ENCODE measurements at regions not wholly inside any gene's neighbourhood (a gene's known extent, or its start where the extent isn't known, plus 50 kb on each side); places are given as distances from the start of the nearest gene placed in this dataset.
"Not testable (repeated sequence)": the region's sequence is repeated elsewhere in the genome, so short reads cannot be mapped to it uniquely, and the experiment has no call there.

DNA sequence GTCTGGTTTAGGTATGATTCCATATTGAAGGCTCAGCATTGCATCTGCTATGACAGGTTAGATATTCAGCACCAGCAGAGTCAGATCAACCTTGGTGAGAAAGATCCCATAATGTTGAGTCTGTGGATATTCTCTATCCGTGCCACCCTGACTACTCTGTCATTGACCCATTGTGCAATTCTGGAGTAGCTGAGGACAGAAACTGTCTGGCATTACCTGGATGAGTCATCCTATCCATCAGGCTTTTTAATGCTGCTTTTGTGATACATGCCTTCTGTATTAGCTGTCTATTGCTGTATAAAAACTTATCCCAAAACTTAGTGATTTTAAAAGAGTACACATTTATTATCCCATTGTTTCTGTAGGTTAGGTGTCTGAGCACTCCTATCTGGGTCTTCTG, 189.1 kb upstream of the FAT3 start:
- DNase-seq (ENCODE audit: low spot score) (peak; percentile 5), FAIRE-seq (no peak)

DNA sequence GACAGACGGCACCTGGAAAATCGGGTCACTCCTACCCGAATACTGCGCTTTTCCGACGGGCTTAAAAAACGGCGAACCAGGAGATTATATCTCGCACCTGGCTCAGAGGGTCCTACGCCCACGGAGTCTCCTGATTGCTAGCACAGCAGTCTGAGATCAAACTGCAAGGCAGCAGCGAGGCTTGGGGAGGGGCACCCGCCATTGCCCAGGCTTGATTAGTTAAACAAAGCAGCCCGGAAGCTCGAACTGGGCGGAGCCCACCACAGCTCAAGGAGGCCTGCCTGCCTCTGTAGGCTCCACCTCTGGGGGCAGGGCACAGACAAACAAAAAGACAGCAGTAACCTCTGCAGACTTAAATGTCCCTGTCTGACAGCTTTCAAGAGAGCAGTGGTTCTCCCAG, 197.5 kb upstream of the FAT3 start:
- not testable (repeated sequence) for DNase-seq (ENCODE audit: low spot score); FAIRE-seq

- DNase-seq (ENCODE audit: low spot score) (no peak), FAIRE-seq (no peak)
Observed at GRCh38 chr11:92026664-92027063, 198.0 kb upstream of the FAT3 start.

DNA sequence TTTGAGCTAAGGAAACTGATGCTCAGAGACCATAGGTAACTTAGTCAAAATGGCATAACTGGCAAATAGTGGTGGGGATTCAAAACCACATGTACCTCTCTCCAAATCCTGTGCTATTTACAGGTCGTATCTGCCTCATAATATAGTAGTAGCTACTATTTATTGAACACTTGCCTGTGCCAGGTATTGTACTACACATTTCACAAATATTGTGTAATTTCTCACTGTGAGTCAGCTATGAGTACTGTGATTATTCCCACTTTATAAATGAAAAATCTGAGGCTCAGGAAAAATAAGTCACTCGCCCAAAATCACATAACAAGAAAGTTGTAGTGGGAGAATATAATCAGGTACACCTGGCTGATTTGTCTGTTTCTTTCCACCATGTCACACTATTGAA, 199.8 kb upstream of the FAT3 start:
- DNase-seq (ENCODE audit: low spot score), result no peak
- FAIRE-seq, result no peak

DNA sequence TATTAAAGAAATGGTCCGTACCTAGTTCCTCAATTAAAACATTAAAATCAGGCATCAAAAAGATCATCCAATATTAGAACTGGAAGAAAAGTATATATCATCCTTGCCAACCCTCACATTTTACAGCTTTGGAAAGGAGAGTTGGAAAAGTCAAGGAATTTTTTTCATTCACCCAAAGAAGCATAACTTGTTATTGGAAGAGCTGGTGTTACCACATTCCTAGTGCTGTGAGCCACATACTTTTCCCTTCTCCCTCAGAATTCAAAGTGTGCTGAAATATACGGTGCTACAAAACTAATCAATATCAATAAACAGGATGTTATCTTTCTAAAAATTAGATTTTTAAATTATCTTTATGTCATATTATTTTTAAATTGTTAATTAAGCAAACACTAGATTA, 202.1 kb upstream of the FAT3 start:
- FAIRE-seq (no peak), DNase-seq (ENCODE audit: low spot score) (no peak)

GRCh38 chr11:92018332-92018731, 206.3 kb upstream of the FAT3 start:
- DNase-seq (ENCODE audit: low spot score), result no peak
- FAIRE-seq, result no peak

GRCh38 chr11:92008249-92008648, 216.4 kb upstream of the FAT3 start:
- FAIRE-seq (no peak), DNase-seq (ENCODE audit: low spot score) (no peak)

- no peak for DNase-seq (ENCODE audit: low spot score)
- no peak for FAIRE-seq
Observed at GRCh38 chr11:92002568-92002967, 222.1 kb upstream of the FAT3 start.

DNA sequence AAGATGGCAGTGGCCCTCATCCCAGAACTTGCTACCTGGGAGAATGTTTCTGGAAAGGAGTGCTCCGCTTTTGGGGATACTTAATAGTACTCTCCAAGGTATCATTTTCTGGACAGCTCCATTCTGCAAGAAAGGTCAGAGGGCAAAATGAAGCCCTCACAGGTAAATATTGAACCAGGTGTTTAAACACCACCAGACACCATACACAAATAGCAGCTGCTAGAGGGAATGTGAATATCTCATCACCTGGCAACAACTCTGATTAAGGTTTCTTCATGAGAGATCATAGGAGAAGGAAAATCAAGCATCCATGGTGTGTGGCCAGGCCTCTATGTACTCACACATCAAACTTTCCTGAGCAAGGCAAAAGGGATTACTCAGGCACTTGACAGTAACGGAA, 226.1 kb upstream of the FAT3 start:
- FAIRE-seq, result no peak
- DNase-seq (ENCODE audit: low spot score), result no peak

- DNase-seq (ENCODE audit: low spot score), result no peak
- FAIRE-seq, result no peak
Observed at GRCh38 chr11:91997226-91997625, 227.4 kb upstream of the FAT3 start.

- DNase-seq (ENCODE audit: low spot score), result no peak
- FAIRE-seq, result no peak
Observed at GRCh38 chr11:91996526-91996925, 228.1 kb upstream of the FAT3 start.

GRCh38 chr11:91988443-91988842, 236.2 kb upstream of the FAT3 start:
- FAIRE-seq; DNase-seq (ENCODE audit: low spot score): not testable (repeated sequence)

DNA sequence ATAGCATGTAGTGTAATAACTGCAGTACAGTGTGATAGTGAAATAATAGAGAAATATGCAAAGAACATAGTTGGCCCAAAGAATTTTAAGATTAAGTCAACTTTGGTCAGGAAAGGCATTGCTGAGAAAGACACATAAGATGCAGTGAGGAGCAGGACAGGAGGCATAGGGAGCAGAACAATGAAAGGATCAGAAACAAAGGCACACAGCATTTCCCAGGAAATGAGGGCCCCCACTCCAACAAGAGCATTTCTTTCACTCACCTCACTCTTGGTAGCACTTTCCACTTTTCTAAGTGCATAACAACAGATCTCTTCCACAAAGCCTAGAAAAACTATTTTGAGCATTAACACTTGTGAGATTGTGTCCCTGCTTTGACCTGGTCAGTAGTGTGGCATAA, 238.4 kb upstream of the FAT3 start:
- no peak for FAIRE-seq
- no peak for DNase-seq (ENCODE audit: low spot score)

DNA sequence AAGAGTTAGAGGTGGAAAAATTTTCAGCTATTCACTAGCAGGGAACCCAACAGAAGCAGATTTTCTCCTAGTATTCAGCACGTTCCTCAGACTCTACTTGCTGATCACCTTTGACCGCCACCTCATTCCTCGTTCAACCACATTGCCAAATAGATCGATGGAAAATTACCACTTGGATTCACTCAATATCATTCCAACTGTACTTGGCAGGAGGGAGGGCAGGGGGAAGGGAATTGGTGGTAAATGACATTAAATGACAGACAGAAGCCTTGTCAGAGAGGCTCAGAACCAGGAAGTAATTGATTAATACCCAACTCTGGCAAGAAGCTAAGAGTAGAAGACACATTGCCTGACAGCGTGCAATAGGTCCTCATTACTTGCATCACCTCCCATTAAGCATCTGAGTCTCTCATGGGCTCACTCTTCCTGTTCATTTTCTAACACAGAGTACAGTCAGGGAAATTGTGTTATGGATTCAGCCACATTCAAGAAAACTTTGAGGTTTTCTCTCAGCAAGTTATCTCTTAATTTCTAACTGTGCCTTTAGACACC, 240.5 kb upstream of the FAT3 start:
- FAIRE-seq, result no peak
- no peak for DNase-seq (ENCODE audit: low spot score)

DNA sequence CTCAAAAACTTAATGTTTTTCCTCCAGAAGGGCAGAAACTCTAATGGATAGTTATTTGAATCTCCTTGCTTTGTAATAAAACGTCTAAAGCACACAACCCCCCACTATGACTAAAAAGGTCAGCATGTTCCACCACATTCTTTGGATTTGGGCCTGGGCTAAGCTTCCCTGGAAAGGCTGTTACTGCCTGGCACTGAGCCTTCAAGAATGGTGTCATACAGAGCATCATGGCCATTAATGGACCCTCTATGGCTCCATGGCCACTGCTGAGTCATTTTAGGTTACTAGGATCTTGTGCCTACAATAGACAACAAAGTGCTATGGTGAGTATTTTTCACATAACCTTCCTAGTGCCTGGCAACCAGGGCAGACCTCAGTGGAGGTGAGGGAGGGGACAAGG, 242.6 kb upstream of the FAT3 start:
- DNase-seq (ENCODE audit: low spot score) (peak; percentile 77), FAIRE-seq (no peak)

GRCh38 chr11:91979775-91980174, 244.8 kb upstream of the FAT3 start:
- FAIRE-seq, result no peak
- no peak for DNase-seq (ENCODE audit: low spot score)

GRCh38 chr11:91978747-91979146, 245.9 kb upstream of the FAT3 start:
- FAIRE-seq (no peak), DNase-seq (ENCODE audit: low spot score) (no peak)

DNA sequence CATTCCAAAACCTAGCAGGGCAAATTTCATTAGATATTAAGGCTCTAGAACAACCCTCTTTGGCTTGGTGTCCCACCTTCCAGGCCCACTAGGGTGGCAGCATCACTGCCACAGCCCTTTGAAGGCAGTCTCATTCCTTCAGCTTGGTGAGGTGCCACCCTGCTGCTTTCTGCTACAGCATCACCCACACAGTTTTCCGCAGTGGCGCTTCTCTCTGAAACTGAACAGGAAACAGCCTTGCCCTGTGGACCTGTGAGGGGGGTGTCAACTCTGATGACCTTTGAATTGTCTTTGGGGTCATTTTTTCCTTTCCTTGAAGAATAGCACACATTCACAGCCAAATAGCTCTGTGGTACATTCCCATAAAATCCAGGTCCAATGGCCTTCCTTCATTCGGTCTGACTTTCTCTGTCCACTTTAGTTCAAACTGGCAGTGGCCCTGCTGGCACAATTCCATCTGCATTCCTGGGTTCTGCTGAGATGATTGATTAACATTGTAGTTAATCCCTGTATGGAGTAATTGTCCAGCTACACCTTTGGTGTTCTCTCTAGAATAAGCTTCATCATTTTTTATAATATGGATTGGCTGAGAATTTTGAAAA, 251.9 kb upstream of the FAT3 start:
- FAIRE-seq, result no peak
- no peak for DNase-seq (ENCODE audit: low spot score)

- DNase-seq (ENCODE audit: low spot score), result no peak
- FAIRE-seq, result no peak
Observed at GRCh38 chr11:91970624-91971023, 254.0 kb upstream of the FAT3 start.

DNA sequence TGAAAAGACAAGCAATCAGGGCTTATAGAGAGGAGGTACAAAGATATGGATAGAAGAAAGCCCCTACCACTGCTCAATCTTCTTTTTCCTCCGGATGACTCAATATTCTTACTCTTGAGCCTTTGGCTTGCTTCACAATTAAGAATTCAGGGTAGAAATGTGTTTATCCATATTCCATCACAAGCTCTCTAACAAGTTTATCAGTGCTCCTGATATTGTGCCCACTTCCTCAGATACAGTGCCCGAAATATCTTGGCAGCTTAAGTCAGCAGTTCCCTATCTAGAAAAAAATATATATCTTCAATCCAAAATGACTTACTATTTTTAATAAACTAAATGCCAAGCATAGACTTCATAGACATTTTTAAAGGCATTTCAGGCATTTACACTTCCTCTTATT, 255.1 kb upstream of the FAT3 start:
- no peak for FAIRE-seq
- DNase-seq (ENCODE audit: low spot score), result no peak

DNA sequence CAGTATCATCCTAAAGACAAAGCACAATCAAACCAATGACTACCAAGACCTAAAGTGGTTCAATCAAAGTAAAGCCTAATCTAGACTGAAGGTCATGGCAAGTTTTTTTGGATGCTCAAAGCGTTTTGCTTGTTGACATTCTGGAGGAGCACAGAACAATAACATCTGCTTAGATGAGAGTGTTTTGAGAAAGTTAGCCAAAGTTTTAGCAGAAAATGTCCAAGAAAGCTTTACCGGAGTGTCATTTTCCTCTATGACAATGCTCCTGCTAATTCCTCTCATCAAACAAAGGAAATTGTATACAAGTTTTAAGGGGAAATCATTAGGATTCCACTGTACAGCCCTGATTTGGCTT, 256.9 kb upstream of the FAT3 start:
- FAIRE-seq, result no peak

GRCh38 chr11:91967026-91967690, 257.5 kb upstream of the FAT3 start:
- no peak for FAIRE-seq
- no peak for DNase-seq (ENCODE audit: low spot score)

More for the DNA sequence above, 256.9 kb upstream of the FAT3 start:
- DNase-seq (ENCODE audit: low spot score), result no peak

- no peak for FAIRE-seq
- no peak for DNase-seq (ENCODE audit: low spot score)
Observed at GRCh38 chr11:91966368-91966767, 258.2 kb upstream of the FAT3 start.

Data from urothelium cell line (cell line).